ENCODE measurements at regions not wholly inside any gene's neighbourhood (a gene's known extent, or its start where the extent isn't known, plus 50 kb on each side); places are given as distances from the start of the nearest gene placed in this dataset.

GRCh38 chr20:57860576-57860975, 150.8 kb upstream of the PMEPA1 start:
- no peak overlapping the region for H3K4me3 ChIP-seq (ENCODE audit: low read length, poor library complexity, severe bottlenecking)
- no peaks in the 10 kb centered on the region for H3K79me2 ChIP-seq (ENCODE audit: insufficient read depth, low read length)
- no peak for TF ChIP-seq EZH2phosphoT487 (IDR thresholded peaks at IDR 0.05; ENCODE audit: borderline replicate concordance)
- TF ChIP-seq, protein P1, sequence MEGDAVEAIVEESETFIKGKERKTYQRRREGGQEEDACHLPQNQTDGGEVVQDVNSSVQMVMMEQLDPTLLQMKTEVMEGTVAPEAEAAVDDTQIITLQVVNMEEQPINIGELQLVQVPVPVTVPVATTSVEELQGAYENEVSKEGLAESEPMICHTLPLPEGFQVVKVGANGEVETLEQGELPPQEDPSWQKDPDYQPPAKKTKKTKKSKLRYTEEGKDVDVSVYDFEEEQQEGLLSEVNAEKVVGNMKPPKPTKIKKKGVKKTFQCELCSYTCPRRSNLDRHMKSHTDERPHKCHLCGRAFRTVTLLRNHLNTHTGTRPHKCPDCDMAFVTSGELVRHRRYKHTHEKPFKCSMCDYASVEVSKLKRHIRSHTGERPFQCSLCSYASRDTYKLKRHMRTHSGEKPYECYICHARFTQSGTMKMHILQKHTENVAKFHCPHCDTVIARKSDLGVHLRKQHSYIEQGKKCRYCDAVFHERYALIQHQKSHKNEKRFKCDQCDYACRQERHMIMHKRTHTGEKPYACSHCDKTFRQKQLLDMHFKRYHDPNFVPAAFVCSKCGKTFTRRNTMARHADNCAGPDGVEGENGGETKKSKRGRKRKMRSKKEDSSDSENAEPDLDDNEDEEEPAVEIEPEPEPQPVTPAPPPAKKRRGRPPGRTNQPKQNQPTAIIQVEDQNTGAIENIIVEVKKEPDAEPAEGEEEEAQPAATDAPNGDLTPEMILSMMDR (conservative IDR thresholded peaks at IDR 0.05; ENCODE audit: low read length), result no peak
- H3K9me3 ChIP-seq (ENCODE audit: insufficient read depth, low read depth, low read length), result no peaks in the 10 kb centered on the region
- H3K9ac ChIP-seq (ENCODE audit: low read depth, low read length, poor library complexity, severe bottlenecking), result no peak overlapping the region
- H3K36me3 ChIP-seq (ENCODE audit: insufficient read depth, low read length), result no peaks in the 10 kb centered on the region
- no peaks in the 10 kb centered on the region for H3K4me1 ChIP-seq (ENCODE audit: insufficient read depth, low read length, poor library complexity, severe bottlenecking)
- H3K4me2 ChIP-seq (ENCODE audit: low read depth, low read length, poor library complexity, severe bottlenecking), result no peak overlapping the region
- H3K9me2 ChIP-seq (replicated peaks; ENCODE audit: low read depth, low read length), result no peaks in the 10 kb centered on the region
- H4K20me1 ChIP-seq (ENCODE audit: insufficient read depth, low read length, poor library complexity, severe bottlenecking), result no peaks in the 10 kb centered on the region
- no peak overlapping the region for H2AFZ ChIP-seq (ENCODE audit: low read length)
- H3K27me3 ChIP-seq (ENCODE audit: insufficient read depth, low read length, poor library complexity, severe bottlenecking), result no peaks in the 10 kb centered on the region
- H3F3A ChIP-seq (ENCODE audit: low read depth), result no peaks in the 10 kb centered on the region

DNA sequence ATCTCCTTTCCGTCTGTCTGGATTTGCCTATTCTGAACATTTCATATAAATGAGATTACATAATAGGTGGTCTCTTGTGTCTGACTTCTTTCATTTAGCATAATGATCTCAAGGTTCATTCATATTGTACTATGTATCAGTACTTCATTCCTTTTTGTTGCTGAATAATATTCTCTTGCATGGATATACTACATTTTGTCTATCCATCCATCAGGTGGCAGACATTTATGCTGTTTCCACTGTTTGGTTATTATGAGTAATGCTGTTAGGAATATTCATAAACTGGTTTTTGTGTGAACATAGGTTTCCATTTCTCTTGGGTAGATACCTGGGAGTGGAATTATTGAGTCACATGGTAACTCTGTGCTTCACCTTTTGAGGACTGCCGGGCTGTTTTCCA, 148.2 kb upstream of the PMEPA1 start:
- H2AFZ ChIP-seq (ENCODE audit: low read length), result no peak overlapping the region
- no peaks in the 10 kb centered on the region for H3F3A ChIP-seq (ENCODE audit: low read depth)
- H3K9me2 ChIP-seq (replicated peaks; ENCODE audit: low read depth, low read length), result no peaks in the 10 kb centered on the region
- no peak overlapping the region for H3K9ac ChIP-seq (ENCODE audit: low read depth, low read length, poor library complexity, severe bottlenecking)
- no peaks in the 10 kb centered on the region for H3K79me2 ChIP-seq (ENCODE audit: insufficient read depth, low read length)
- no peaks in the 10 kb centered on the region for H4K20me1 ChIP-seq (ENCODE audit: insufficient read depth, low read length, poor library complexity, severe bottlenecking)
- H3K36me3 ChIP-seq (ENCODE audit: insufficient read depth, low read length), result no peaks in the 10 kb centered on the region
- no peak for TF ChIP-seq EZH2phosphoT487 (IDR thresholded peaks at IDR 0.05; ENCODE audit: borderline replicate concordance)
- no peak overlapping the region for H3K4me2 ChIP-seq (ENCODE audit: low read depth, low read length, poor library complexity, severe bottlenecking)
- H3K4me1 ChIP-seq (ENCODE audit: insufficient read depth, low read length, poor library complexity, severe bottlenecking), result no peaks in the 10 kb centered on the region
- H3K27me3 ChIP-seq (ENCODE audit: insufficient read depth, low read length, poor library complexity, severe bottlenecking), result no peaks in the 10 kb centered on the region
- H3K9me3 ChIP-seq (ENCODE audit: insufficient read depth, low read depth, low read length), result no peaks in the 10 kb centered on the region
- H3K4me3 ChIP-seq (ENCODE audit: low read length, poor library complexity, severe bottlenecking), result no peak overlapping the region

GRCh38 chr20:57857118-57857517, 147.3 kb upstream of the PMEPA1 start:
- H3K4me1 ChIP-seq (ENCODE audit: insufficient read depth, low read length, poor library complexity, severe bottlenecking), result no peaks in the 10 kb centered on the region

GRCh38 chr20:57856658-57857057, 146.8 kb upstream of the PMEPA1 start:
- Histone ChIP-seq H3K9me3 (ENCODE audit: insufficient read depth, low read depth, low read length) (no peaks in the 10 kb centered on the region), H3K9me2 (replicated peaks; ENCODE audit: low read depth, low read length) (no peaks in the 10 kb centered on the region), H3K79me2 (ENCODE audit: insufficient read depth, low read length) (no peaks in the 10 kb centered on the region), H3K4me2 (ENCODE audit: low read depth, low read length, poor library complexity, severe bottlenecking) (no peak overlapping the region), H3F3A (ENCODE audit: low read depth) (no peaks in the 10 kb centered on the region), H3K9ac (ENCODE audit: low read depth, low read length, poor library complexity, severe bottlenecking) (no peak overlapping the region), H2AFZ (ENCODE audit: low read length) (no peak overlapping the region), H3K4me3 (ENCODE audit: low read length, poor library complexity, severe bottlenecking) (no peak overlapping the region), H3K36me3 (ENCODE audit: insufficient read depth, low read length) (no peaks in the 10 kb centered on the region), H4K20me1 (ENCODE audit: insufficient read depth, low read length, poor library complexity, severe bottlenecking) (no peaks in the 10 kb centered on the region), H3K4me1 (ENCODE audit: insufficient read depth, low read length, poor library complexity, severe bottlenecking) (no peaks in the 10 kb centered on the region), H3K27me3 (ENCODE audit: insufficient read depth, low read length, poor library complexity, severe bottlenecking) (no peaks in the 10 kb centered on the region)
- no peak for TF ChIP-seq EZH2phosphoT487 (IDR thresholded peaks at IDR 0.05; ENCODE audit: borderline replicate concordance)
- TF ChIP-seq, protein P1 (conservative IDR thresholded peaks at IDR 0.05; ENCODE audit: low read length), result 0 out of 2 replicates have a peak, but pooled peaks have one; percentile 14

More at GRCh38 chr20:57857118-57857517, 147.3 kb upstream of the PMEPA1 start:
- H2AFZ ChIP-seq (ENCODE audit: low read length), result no peak overlapping the region
- TF ChIP-seq, protein P1 (conservative IDR thresholded peaks at IDR 0.05; ENCODE audit: low read length), result no peak
- no peak for TF ChIP-seq EZH2phosphoT487 (IDR thresholded peaks at IDR 0.05; ENCODE audit: borderline replicate concordance)
- H3K9me3 ChIP-seq (ENCODE audit: insufficient read depth, low read depth, low read length), result no peaks in the 10 kb centered on the region
- H3K9me2 ChIP-seq (replicated peaks; ENCODE audit: low read depth, low read length), result no peaks in the 10 kb centered on the region
- H3K79me2 ChIP-seq (ENCODE audit: insufficient read depth, low read length), result no peaks in the 10 kb centered on the region
- no peak overlapping the region for H3K4me2 ChIP-seq (ENCODE audit: low read depth, low read length, poor library complexity, severe bottlenecking)
- H3K9ac ChIP-seq (ENCODE audit: low read depth, low read length, poor library complexity, severe bottlenecking), result no peak overlapping the region
- no peaks in the 10 kb centered on the region for H3K36me3 ChIP-seq (ENCODE audit: insufficient read depth, low read length)
- H3K4me3 ChIP-seq (ENCODE audit: low read length, poor library complexity, severe bottlenecking), result no peak overlapping the region
- no peaks in the 10 kb centered on the region for H3K27me3 ChIP-seq (ENCODE audit: insufficient read depth, low read length, poor library complexity, severe bottlenecking)
- no peaks in the 10 kb centered on the region for H3F3A ChIP-seq (ENCODE audit: low read depth)
- no peaks in the 10 kb centered on the region for H4K20me1 ChIP-seq (ENCODE audit: insufficient read depth, low read length, poor library complexity, severe bottlenecking)
